NT2/D1 (cell line): ENCODE measurements at regions not wholly inside any gene's neighbourhood (a gene's known extent, or its start where the extent isn't known, plus 50 kb on each side); places are given as distances from the start of the nearest gene placed in this dataset.

Source experiments
- DNase-seq: peaks from one replicate; pipeline ENCODE4 v3.0.0-alpha.2; 2011; ENCODE audit warnings: low read depth, low spot score
- H3K27me3 ChIP-seq: 2 replicates; pipeline ENCODE4 v1.6.0; 2011; ENCODE audit warnings: mild to moderate bottlenecking; ENCODE audit not compliant: insufficient read length, insufficient read depth
- H3K36me3 ChIP-seq: 2 replicates; pipeline ENCODE4 v1.6.1; 2011; ENCODE audit warnings: mild to moderate bottlenecking, low read length, mixed read lengths; ENCODE audit not compliant: insufficient read depth, insufficient read length
- H3K4me1 ChIP-seq: 2 replicates; pipeline ENCODE4 v1.5.1; 2011; ENCODE audit not compliant: insufficient read depth, insufficient read length
- H3K4me3 ChIP-seq: 2 replicates; pipeline ENCODE4 v1.5.1; 2011; ENCODE audit warnings: low read depth; ENCODE audit not compliant: insufficient read length
- H3K9ac ChIP-seq: 2 replicates; pipeline ENCODE4 v1.6.0; 2011; ENCODE audit warnings: low read depth; ENCODE audit not compliant: insufficient read length
- H3K9me3 ChIP-seq: 2 replicates; pipeline ENCODE4 v1.5.1; 2011; ENCODE audit warnings: mild to moderate bottlenecking, low read length; ENCODE audit not compliant: insufficient read depth
- SUZ12 ChIP-seq: IDR thresholded peaks from 2 replicates; pipeline ENCODE4 v1.6.1; 2011; ENCODE audit not compliant: insufficient read length, insufficient read depth; ENCODE audit errors: extremely low read depth
- YY1 ChIP-seq: IDR thresholded peaks from 2 replicates; pipeline ENCODE4 v1.6.1; 2011; ENCODE audit not compliant: insufficient read length, insufficient read depth
- ZNF274 ChIP-seq: IDR thresholded peaks from 2 replicates; pipeline ENCODE4 v1.6.1; 2011; ENCODE audit warnings: mild to moderate bottlenecking, low read depth, low read length

- no peak for DNase-seq
- H3K36me3 ChIP-seq, result no peaks in the 10 kb centered on the region
- 0 out of 2 replicates have a peak, but pooled peaks cover 8% of the 10 kb centered on the region for H3K9me3 ChIP-seq
- H3K4me1 ChIP-seq, result no peaks in the 10 kb centered on the region
- no peak overlapping the region for H3K9ac ChIP-seq
- no peaks in the 10 kb centered on the region for H3K27me3 ChIP-seq
- H3K4me3 ChIP-seq, result no peak overlapping the region
- TF ChIP-seq SUZ12 (no peak), YY1 (no peak), ZNF274 (no peak)
Observed at GRCh38 chr18:35861367-35862118, 110.9 kb upstream of the RMP24 start.

GRCh38 chr18:35862119-35862640 is 110.3 kb upstream of the RMP24 start:
- DNase-seq, result no peak
- Histone ChIP-seq H3K4me3 (no peak overlapping the region), H3K27me3 (no peaks in the 10 kb centered on the region), H3K9me3 (0 out of 2 replicates have a peak, but pooled peaks cover 2% of the 10 kb centered on the region), H3K9ac (no peak overlapping the region), H3K4me1 (no peaks in the 10 kb centered on the region), H3K36me3 (no peaks in the 10 kb centered on the region)
- no peak for TF ChIP-seq ZNF274
- TF ChIP-seq SUZ12, result no peak

DNA sequence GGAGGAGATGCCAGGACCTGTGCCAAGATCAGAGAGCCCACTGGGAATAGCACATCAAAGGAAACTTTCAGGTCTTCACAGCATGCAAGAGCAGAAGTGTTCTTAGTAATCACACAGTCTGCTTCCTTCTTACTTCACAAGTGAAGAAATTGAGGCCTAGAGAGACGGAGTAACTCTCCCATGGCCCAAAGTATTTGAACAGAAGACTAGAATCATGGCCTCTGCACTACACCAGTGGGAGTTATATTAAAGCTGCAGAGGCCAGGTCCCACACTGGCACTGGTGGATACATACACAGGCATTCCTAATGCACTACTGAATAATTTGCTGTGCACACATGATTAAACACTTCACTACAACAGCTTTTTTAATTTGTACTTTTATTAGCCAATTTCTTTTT is 107.6 kb upstream of the RMP24 start:
- DNase-seq, result no peak
- no peaks in the 10 kb centered on the region for H3K27me3 ChIP-seq
- H3K4me1 ChIP-seq, result no peaks in the 10 kb centered on the region
- H3K36me3 ChIP-seq, result no peaks in the 10 kb centered on the region
- TF ChIP-seq YY1, result no peak
- TF ChIP-seq SUZ12, result no peak
- TF ChIP-seq ZNF274, result no peak
- no peaks in the 10 kb centered on the region for H3K9me3 ChIP-seq
- no peak overlapping the region for H3K9ac ChIP-seq
- H3K4me3 ChIP-seq, result no peak overlapping the region

DNA sequence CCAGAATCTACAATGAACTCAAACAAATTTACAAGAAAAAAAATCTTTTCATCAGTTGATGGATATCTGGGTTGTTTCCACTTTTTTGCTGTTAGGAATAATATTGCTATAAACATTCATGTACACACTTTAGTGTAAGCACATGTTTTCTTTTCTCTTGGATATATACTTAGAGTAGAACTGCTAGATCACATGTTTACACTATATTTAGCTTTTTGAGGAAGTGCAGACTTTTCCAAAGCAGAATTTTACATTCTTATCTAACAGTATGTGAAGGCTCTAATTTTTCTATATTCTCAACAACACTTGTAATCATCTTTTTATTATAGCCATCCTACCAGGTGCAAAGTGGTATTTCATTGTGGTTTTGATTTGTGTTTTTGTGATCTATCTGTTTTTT is 103.6 kb upstream of the RMP24 start:
- Histone ChIP-seq H3K9ac (no peak overlapping the region), H3K9me3 (no peaks in the 10 kb centered on the region), H3K4me3 (no peak overlapping the region), H3K36me3 (no peaks in the 10 kb centered on the region), H3K4me1 (no peaks in the 10 kb centered on the region), H3K27me3 (no peaks in the 10 kb centered on the region)
- DNase-seq, result no peak
- TF ChIP-seq YY1, result no peak
- no peak for TF ChIP-seq SUZ12
- no peak for TF ChIP-seq ZNF274

DNA sequence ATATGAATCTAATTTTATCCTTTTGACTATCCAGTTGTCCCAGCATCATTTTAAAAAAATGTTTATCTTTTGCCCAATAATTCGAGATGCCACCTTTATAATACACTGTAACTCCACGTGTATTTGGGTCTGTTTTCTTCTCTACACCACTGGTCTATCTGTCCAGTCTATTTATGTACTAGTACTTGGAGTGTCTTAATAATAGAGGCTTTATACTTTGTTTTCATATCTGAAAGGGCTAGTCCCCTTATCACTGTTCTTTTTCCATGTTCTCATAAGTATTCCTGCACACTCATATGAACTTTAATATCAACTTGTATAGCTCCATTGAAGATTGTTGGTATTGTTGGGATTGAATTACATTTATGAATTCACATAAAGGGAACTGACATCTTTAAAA is 101.1 kb upstream of the RMP24 start:
- Histone ChIP-seq H3K4me3 (no peak overlapping the region), H3K27me3 (no peaks in the 10 kb centered on the region), H3K4me1 (peaks cover 4% of the 10 kb centered on the region), H3K9ac (no peak overlapping the region), H3K9me3 (no peaks in the 10 kb centered on the region), H3K36me3 (no peaks in the 10 kb centered on the region)
- TF ChIP-seq SUZ12 (no peak), YY1 (no peak), ZNF274 (no peak)
- no peak for DNase-seq

GRCh38 chr18:35875566-35875965 is 96.9 kb upstream of the RMP24 start:
- DNase-seq, result no peak
- no peak overlapping the region for H3K9ac ChIP-seq
- H3K9me3 ChIP-seq, result no peaks in the 10 kb centered on the region
- no peak overlapping the region for H3K4me3 ChIP-seq
- H3K36me3 ChIP-seq, result no peaks in the 10 kb centered on the region
- H3K4me1 ChIP-seq, result peaks cover 8% of the 10 kb centered on the region
- TF ChIP-seq YY1, result no peak
- no peak for TF ChIP-seq ZNF274
- TF ChIP-seq SUZ12, result no peak
- H3K27me3 ChIP-seq, result no peaks in the 10 kb centered on the region

- Histone ChIP-seq H3K4me3 (no peak overlapping the region), H3K36me3 (no peaks in the 10 kb centered on the region), H3K9me3 (no peaks in the 10 kb centered on the region), H3K27me3 (no peaks in the 10 kb centered on the region), H3K4me1 (peaks cover 12% of the 10 kb centered on the region), H3K9ac (no peak overlapping the region)
- TF ChIP-seq YY1, result no peak
- TF ChIP-seq SUZ12, result no peak
- no peak for TF ChIP-seq ZNF274
- no peak for DNase-seq
Observed at GRCh38 chr18:35876243-35876642, 96.2 kb upstream of the RMP24 start.
